ENCODE measurements at regions not wholly inside any gene's neighbourhood (a gene's known extent, or its start where the extent isn't known, plus 50 kb on each side); places are given as distances from the start of the nearest gene placed in this dataset.

- DNase-seq: no peak
Observed at GRCh38 chr18:27762054-27762453, 414.9 kb downstream of the CDH2 start.

GRCh38 chr18:27752944-27753343, 424.0 kb downstream of the CDH2 start:
- DNase-seq: no peak

- no peak for DNase-seq
Observed at GRCh38 chr18:27750923-27751322, 426.0 kb downstream of the CDH2 start.

GRCh38 chr18:27750014-27750413, 426.9 kb downstream of the CDH2 start:
- DNase-seq: peak; percentile 60

GRCh38 chr18:27749194-27749593, 427.7 kb downstream of the CDH2 start:
- peak; percentile 21 for DNase-seq

GRCh38 chr18:27746241-27746640, 430.7 kb downstream of the CDH2 start:
- no peak for DNase-seq

- DNase-seq: no peak
Observed at GRCh38 chr18:27735117-27735516, 441.8 kb downstream of the CDH2 start.

- DNase-seq: no peak
Observed at GRCh38 chr18:27731211-27731610, 445.7 kb downstream of the CDH2 start.

- DNase-seq: no peak
Observed at GRCh38 chr18:27728659-27729058, 448.3 kb downstream of the CDH2 start.

- DNase-seq: no peak
Observed at GRCh38 chr18:27724362-27724761, 452.6 kb downstream of the CDH2 start.

GRCh38 chr18:27723168-27723567, 453.8 kb downstream of the CDH2 start:
- DNase-seq: no peak

- no peak for DNase-seq
Observed at GRCh38 chr18:27719680-27720079, 457.2 kb downstream of the CDH2 start.

GRCh38 chr18:27717816-27718215, 459.1 kb downstream of the CDH2 start:
- no peak for DNase-seq

GRCh38 chr18:27717250-27717649, 459.7 kb downstream of the CDH2 start:
- no peak for DNase-seq

- no peak for DNase-seq
Observed at GRCh38 chr18:27715751-27716150, 461.2 kb downstream of the CDH2 start.

- peak; percentile 31 for DNase-seq
Observed at GRCh38 chr18:27713738-27714095, 463.2 kb downstream of the CDH2 start.

- no peak for DNase-seq
Observed at GRCh38 chr18:27713037-27713737, 463.7 kb downstream of the CDH2 start.

GRCh38 chr18:27712066-27712465, 464.9 kb downstream of the CDH2 start:
- no peak for DNase-seq

- DNase-seq: no peak
Observed at GRCh38 chr18:27711382-27711781, 465.5 kb downstream of the CDH2 start.

- no peak for DNase-seq
Observed at GRCh38 chr18:27709344-27709743, 467.6 kb downstream of the CDH2 start.

- DNase-seq: no peak
Observed at GRCh38 chr18:27707201-27707600, 469.7 kb downstream of the CDH2 start.

- DNase-seq: peak; percentile 61
Observed at GRCh38 chr18:27704736-27705361, 472.1 kb downstream of the CDH2 start.

- no peak for DNase-seq
Observed at GRCh38 chr18:27699137-27699536, 477.8 kb downstream of the CDH2 start.

- no peak for DNase-seq
Observed at GRCh38 chr18:27696148-27696547, 480.8 kb downstream of the CDH2 start.
